Neural crest cell (in vitro differentiated cells): ENCODE measurements at regions not wholly inside any gene's neighbourhood (a gene's known extent, or its start where the extent isn't known, plus 50 kb on each side); places are given as distances from the start of the nearest gene placed in this dataset.

Source experiments
- DNase-seq: peaks from one replicate; pipeline ENCODE4 v3.0.0; 2021; ENCODE audit warnings: low read depth, mixed read lengths, low spot score
- H3K27ac Mint-ChIP-seq: one replicate; pipeline ENCODE4 v1.8.0; 2021; ENCODE audit warnings: mild to moderate bottlenecking, mixed read lengths; ENCODE audit not compliant: unreplicated experiment
- H3K27me3 Mint-ChIP-seq: 2 replicates; pipeline ENCODE4 v1.8.0; 2021; ENCODE audit warnings: low read depth, mild to moderate bottlenecking, mixed read lengths
- H3K36me3 Mint-ChIP-seq: 2 replicates; pipeline ENCODE4 v1.8.0; 2021; ENCODE audit warnings: low read depth, mild to moderate bottlenecking, mixed read lengths
- H3K4me1 Mint-ChIP-seq: 2 replicates; pipeline ENCODE4 v1.8.0; 2021; ENCODE audit warnings: mixed read lengths
- H3K4me3 Mint-ChIP-seq: one replicate; pipeline ENCODE4 v1.8.0; 2021; ENCODE audit warnings: mild to moderate bottlenecking, mixed read lengths
- H3K9me3 Mint-ChIP-seq: 2 replicates; pipeline ENCODE4 v1.8.0; 2021; ENCODE audit warnings: mixed read lengths
- CTCF ChIP-seq: fragments of 200-600 bp; sonication (generic); conservative IDR thresholded peaks from 2 replicates; pipeline ENCODE4 v1.5.0; 2021; ENCODE audit warnings: antibody characterized with exemption, mild to moderate bottlenecking

- Mint-ChIP-seq H3K4me1 (no peaks in the 10 kb centered on the region), H3K4me3 (no peak overlapping the region), H3K36me3 (peaks cover 5% of the 10 kb centered on the region), H3K9me3 (peaks cover 8% of the 10 kb centered on the region), H3K27ac (no peak overlapping the region), H3K27me3 (no peaks in the 10 kb centered on the region)
- DNase-seq, result no peak
- TF ChIP-seq CTCF, result no peak
Measured at GRCh38 chr16:35182043-35182677, 1722.7 kb downstream of the TP53TG3F start.

- Mint-ChIP-seq H3K27me3 (no peaks in the 10 kb centered on the region), H3K4me3 (no peak overlapping the region), H3K4me1 (no peaks in the 10 kb centered on the region), H3K36me3 (peaks cover 3% of the 10 kb centered on the region), H3K27ac (no peak overlapping the region), H3K9me3 (peaks cover 6% of the 10 kb centered on the region)
- no peak for DNase-seq
- no peak for TF ChIP-seq CTCF
Measured at GRCh38 chr16:35182943-35183550, 1723.6 kb downstream of the TP53TG3F start.

GRCh38 chr16:35184356-35184870 is 1725.0 kb downstream of the TP53TG3F start:
- H3K4me3 Mint-ChIP-seq, result no peak overlapping the region
- no peak for DNase-seq
- H3K27me3 Mint-ChIP-seq, result no peaks in the 10 kb centered on the region
- TF ChIP-seq CTCF, result no peak
- no peaks in the 10 kb centered on the region for H3K4me1 Mint-ChIP-seq
- peaks cover 6% of the 10 kb centered on the region for H3K9me3 Mint-ChIP-seq
- H3K36me3 Mint-ChIP-seq, result peaks cover 3% of the 10 kb centered on the region
- H3K27ac Mint-ChIP-seq, result no peak overlapping the region

- H3K9me3 Mint-ChIP-seq, result peaks cover 7% of the 10 kb centered on the region
- H3K36me3 Mint-ChIP-seq, result peaks cover 3% of the 10 kb centered on the region
- no peak overlapping the region for H3K27ac Mint-ChIP-seq
- no peaks in the 10 kb centered on the region for H3K27me3 Mint-ChIP-seq
- no peak for TF ChIP-seq CTCF
- no peak overlapping the region for H3K4me3 Mint-ChIP-seq
- H3K4me1 Mint-ChIP-seq, result no peaks in the 10 kb centered on the region
- DNase-seq, result no peak
Measured at GRCh38 chr16:35185366-35186044, 1726.1 kb downstream of the TP53TG3F start.

GRCh38 chr16:35186045-35186759 is 1726.8 kb downstream of the TP53TG3F start:
- Mint-ChIP-seq H3K27ac (no peak overlapping the region), H3K4me3 (no peak overlapping the region), H3K27me3 (no peaks in the 10 kb centered on the region), H3K4me1 (no peaks in the 10 kb centered on the region), H3K9me3 (peaks cover 7% of the 10 kb centered on the region), H3K36me3 (peaks cover 3% of the 10 kb centered on the region)
- DNase-seq, result no peak
- TF ChIP-seq CTCF, result no peak
